Erythroblast (primary cell): ENCODE measurements at regions not wholly inside any gene's neighbourhood (a gene's known extent, or its start where the extent isn't known, plus 50 kb on each side); places are given as distances from the start of the nearest gene placed in this dataset.

ENCODE experiments used
- GATA1 ChIP-seq: IDR thresholded peaks from 2 replicates; pipeline ENCODE4 v1.6.1; 2011; ENCODE audit warnings: low read depth, mild to moderate bottlenecking, control low read depth, low read length, moderate library complexity
- POLR2A ChIP-seq: IDR thresholded peaks from 2 replicates; pipeline ENCODE4 v1.6.1; 2011; ENCODE audit warnings: mild to moderate bottlenecking, low read length

- TF ChIP-seq POLR2A, result no peak
- TF ChIP-seq GATA1, result no peak
Observed at GRCh38 chr2:17416884-17417391, 101.3 kb downstream of the RAD51AP2 start.
